ENCODE measurements at regions not wholly inside any gene's neighbourhood (a gene's known extent, or its start where the extent isn't known, plus 50 kb on each side); places are given as distances from the start of the nearest gene placed in this dataset.

DNA sequence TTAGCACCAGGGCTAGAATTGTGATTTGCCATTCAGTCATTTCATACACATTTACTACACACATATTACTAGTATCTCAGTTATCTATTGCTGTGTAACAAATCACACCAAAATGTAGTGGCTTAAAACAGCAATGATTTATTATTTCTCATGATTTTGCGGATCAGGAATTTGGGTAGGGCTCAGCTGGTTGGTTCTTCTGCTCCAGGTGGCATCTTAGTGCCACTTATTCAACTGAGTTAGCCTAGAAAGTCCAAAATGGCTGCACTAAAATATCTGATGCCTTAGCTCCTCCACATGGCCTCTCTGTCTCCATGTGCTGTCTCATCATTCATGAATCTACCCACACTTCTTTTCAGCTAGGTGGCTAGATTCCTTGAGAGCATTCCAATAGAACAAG is 107.1 kb downstream of the ZFP36L2 start:
- H3K36me3 ChIP-seq (ENCODE audit: insufficient read depth, low read length): no peaks in the 10 kb centered on the region
- H3K4me3 ChIP-seq (ENCODE audit: low read length): no peak overlapping the region
- no peaks in the 10 kb centered on the region for H3K27me3 ChIP-seq (ENCODE audit: insufficient read depth, low read length)
- peaks cover 5% of the 10 kb centered on the region for H3K4me1 ChIP-seq (ENCODE audit: insufficient read depth, low read length)
- H3K9me3 ChIP-seq (ENCODE audit: low read length): no peaks in the 10 kb centered on the region
- H2AFZ ChIP-seq (ENCODE audit: low read depth, low read length): no peak overlapping the region

DNA sequence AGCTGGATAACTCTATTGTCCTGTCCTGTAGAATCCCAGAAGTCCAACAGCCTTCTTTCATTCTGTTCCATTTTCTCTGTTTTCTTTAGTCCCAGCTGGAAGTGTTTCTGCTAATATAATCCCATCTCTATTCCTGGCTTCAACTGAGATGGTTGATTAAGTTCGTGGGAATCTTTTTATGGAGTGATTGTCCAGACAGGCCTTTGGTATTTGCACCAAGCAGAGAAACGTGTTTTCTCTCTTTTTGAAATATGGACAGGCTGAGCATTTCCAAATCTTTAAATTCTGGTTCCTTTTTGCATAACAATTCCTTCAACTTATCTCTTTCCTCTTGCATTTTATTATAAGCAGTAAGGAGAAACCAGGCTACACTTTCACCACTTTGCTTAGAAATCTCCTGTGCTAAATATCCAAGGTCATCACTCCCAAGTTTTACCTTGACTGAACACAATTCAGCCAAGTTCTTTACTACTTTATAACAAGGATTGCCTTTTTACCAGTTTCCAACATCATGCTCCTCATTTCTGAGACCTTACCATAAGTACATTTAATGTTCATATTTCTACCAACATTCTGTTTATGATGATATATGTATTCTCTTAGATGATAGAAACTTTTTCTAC is 108.8 kb downstream of the ZFP36L2 start:
- H2AFZ ChIP-seq (ENCODE audit: low read depth, low read length): no peak overlapping the region
- H3K4me1 ChIP-seq (ENCODE audit: insufficient read depth, low read length): no peaks in the 10 kb centered on the region
- peaks cover 3% of the 10 kb centered on the region for H3K9me3 ChIP-seq (ENCODE audit: low read length)
- H3K27me3 ChIP-seq (ENCODE audit: insufficient read depth, low read length): no peaks in the 10 kb centered on the region
- no peak overlapping the region for H3K4me3 ChIP-seq (ENCODE audit: low read length)
- no peaks in the 10 kb centered on the region for H3K36me3 ChIP-seq (ENCODE audit: insufficient read depth, low read length)

DNA sequence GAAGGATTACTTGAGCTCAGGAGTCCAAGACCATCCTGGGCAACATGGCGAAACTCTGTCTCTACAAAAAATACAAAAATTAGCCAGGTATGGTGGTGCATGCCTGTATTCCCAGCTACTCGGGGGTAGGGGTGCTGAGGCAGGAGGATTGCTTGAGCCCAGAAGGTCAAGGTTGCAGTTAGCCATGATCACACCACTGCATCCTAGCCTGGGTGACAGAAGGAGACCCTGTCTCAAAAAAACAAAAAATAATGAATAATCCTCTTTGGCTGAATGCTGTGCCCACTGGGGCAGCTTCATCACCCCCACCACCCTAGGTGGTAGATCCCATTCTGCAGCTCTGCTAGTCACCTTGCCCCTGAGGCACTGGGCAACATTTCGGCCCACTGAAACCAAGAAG is 109.4 kb downstream of the ZFP36L2 start:
- Histone ChIP-seq H3K9me3 (ENCODE audit: low read length) (peaks cover 3% of the 10 kb centered on the region), H3K36me3 (ENCODE audit: insufficient read depth, low read length) (no peaks in the 10 kb centered on the region), H2AFZ (ENCODE audit: low read depth, low read length) (no peak overlapping the region), H3K4me3 (ENCODE audit: low read length) (no peak overlapping the region), H3K27me3 (ENCODE audit: insufficient read depth, low read length) (no peaks in the 10 kb centered on the region), H3K4me1 (ENCODE audit: insufficient read depth, low read length) (no peaks in the 10 kb centered on the region)

DNA sequence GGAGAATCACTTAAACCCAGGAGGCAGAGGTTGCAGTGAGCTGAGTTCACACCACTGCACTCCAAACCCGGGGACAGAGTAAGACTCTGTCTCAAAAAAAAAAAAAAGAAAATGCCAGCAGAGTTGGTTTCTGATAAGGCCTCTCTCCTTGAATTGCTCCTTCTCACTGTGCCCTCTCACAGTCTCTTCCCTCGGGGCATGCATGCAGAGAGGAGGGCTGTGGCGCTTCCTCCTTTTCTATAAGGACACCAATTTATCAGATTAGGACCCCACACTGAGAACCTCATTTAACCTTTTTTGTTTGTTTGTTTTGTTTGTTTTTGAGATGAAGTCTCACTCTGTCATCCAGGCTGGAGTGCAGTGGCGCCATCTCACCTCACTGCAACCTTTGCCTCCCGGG is 110.5 kb downstream of the ZFP36L2 start:
- peaks cover 3% of the 10 kb centered on the region for H3K9me3 ChIP-seq (ENCODE audit: low read length)
- H3K27me3 ChIP-seq (ENCODE audit: insufficient read depth, low read length): no peaks in the 10 kb centered on the region

DNA sequence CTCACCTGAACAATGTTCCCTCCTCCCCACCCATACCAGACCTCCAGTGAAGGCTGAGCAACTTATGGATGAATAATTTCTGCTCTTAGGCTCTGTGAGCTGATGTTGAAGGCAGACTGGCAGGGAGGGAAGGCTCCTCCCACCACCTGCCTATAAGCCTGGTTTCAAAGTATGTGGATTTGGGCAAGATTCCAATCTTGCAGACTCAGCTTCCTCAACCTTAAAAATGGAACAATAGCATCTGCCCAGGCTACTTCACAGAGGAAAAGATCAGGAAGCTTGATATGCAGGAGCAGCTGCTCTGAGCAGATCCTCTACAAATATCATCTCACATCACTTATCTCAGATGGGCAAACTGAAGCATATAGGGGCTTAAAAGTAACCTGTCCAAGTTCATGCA is 112.2 kb downstream of the ZFP36L2 start:
- no peak overlapping the region for H2AFZ ChIP-seq (ENCODE audit: low read depth, low read length)
- no peaks in the 10 kb centered on the region for H3K36me3 ChIP-seq (ENCODE audit: insufficient read depth, low read length)
- peaks cover 12% of the 10 kb centered on the region for H3K4me1 ChIP-seq (ENCODE audit: insufficient read depth, low read length)
- H3K4me3 ChIP-seq (ENCODE audit: low read length): no peak overlapping the region
- H3K27me3 ChIP-seq (ENCODE audit: insufficient read depth, low read length): no peaks in the 10 kb centered on the region
- peaks cover 3% of the 10 kb centered on the region for H3K9me3 ChIP-seq (ENCODE audit: low read length)

More for the DNA sequence above, 110.5 kb downstream of the ZFP36L2 start:
- H2AFZ ChIP-seq (ENCODE audit: low read depth, low read length): no peak overlapping the region
- H3K36me3 ChIP-seq (ENCODE audit: insufficient read depth, low read length): no peaks in the 10 kb centered on the region
- no peaks in the 10 kb centered on the region for H3K4me1 ChIP-seq (ENCODE audit: insufficient read depth, low read length)
- no peak overlapping the region for H3K4me3 ChIP-seq (ENCODE audit: low read length)

DNA sequence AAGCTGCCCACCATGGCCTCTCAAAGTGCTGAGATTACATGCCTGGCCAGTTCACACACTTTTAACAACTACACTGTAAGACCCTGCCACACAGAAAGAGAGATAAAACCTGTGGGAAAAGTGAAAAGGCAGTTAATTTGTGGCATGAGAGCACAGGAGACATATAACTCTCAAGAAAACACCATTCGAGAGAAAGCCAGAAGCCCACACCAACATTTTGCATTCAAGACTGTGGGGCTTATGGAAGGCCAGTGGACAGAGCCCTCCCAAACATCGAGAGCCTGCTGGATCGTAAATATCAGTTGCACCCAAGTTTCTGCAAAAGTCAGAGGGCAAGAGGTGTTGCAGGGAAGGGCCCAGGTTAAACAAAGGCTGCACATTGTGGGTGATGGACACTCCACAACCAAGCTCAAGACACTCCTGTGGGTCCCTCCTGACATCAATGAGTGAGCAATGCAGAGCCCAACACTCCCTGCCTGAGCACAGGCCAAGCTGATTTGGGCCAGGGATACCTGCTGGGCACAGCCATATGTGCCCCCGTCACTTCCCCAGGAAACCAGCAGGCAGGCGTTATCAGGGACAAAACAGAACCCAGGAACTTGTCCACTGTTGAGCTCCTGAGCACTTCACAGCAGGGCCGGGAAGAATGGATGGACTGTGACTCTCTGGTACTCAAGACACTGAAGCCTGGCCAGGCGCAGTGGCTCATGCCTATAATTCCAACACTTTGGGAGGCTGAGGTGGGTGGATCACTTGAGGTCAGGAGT is 114.4 kb downstream of the ZFP36L2 start:
- Histone ChIP-seq H3K36me3 (ENCODE audit: insufficient read depth, low read length) (no peaks in the 10 kb centered on the region), H2AFZ (ENCODE audit: low read depth, low read length) (no peak overlapping the region), H3K9me3 (ENCODE audit: low read length) (peaks cover 3% of the 10 kb centered on the region), H3K27me3 (ENCODE audit: insufficient read depth, low read length) (no peaks in the 10 kb centered on the region), H3K4me3 (ENCODE audit: low read length) (no peak overlapping the region), H3K4me1 (ENCODE audit: insufficient read depth, low read length) (peaks cover 28% of the 10 kb centered on the region)

DNA sequence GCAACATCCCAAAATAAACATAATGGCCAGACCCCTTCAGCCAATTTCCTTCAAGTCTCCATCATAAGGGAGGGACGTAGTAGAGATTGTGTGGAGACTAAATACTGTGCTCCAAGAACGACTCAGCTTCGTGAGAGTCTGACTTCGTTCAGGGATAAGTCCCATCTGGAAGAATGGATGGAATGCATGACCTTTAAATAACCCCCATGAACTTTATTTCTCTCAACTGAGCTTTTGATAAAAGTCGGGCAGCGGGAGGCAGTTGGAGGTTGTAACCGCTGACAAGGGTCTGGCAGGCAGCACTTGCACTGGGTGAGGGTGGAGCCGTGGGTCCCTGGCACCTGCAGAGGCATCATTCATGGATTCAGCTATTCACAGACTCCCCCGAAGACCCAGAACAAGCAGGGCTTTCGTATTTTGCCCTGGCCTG is 115.9 kb downstream of the ZFP36L2 start:
- no peak overlapping the region for H3K4me3 ChIP-seq (ENCODE audit: low read length)
- H3K36me3 ChIP-seq (ENCODE audit: insufficient read depth, low read length): no peaks in the 10 kb centered on the region
- H2AFZ ChIP-seq (ENCODE audit: low read depth, low read length): no peak overlapping the region
- no peaks in the 10 kb centered on the region for H3K27me3 ChIP-seq (ENCODE audit: insufficient read depth, low read length)
- H3K9me3 ChIP-seq (ENCODE audit: low read length): peaks cover 3% of the 10 kb centered on the region
- H3K4me1 ChIP-seq (ENCODE audit: insufficient read depth, low read length): peaks cover 43% of the 10 kb centered on the region

DNA sequence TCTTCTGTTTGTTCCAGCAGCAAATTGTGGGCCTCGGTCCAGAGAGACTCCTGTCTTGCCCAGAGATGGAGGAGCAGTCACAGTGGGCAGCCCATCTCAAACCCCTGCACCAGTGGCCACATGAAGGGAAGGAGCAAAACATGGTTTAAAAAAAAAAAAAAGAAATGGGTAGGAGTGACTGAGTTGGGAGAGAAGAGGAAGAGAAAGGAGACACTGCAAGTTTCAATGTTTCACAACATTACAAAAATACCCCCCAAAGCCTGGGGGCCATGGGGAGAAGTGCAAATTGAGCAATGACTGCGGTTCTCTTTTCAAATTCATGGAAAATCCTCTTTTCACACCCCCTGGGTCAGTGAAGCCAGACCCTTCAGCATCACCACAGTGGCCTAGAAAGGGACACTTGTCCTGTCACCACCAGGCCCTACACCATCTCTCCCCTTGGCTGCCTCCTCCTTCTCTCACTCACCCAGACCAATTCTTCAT is 117.1 kb downstream of the ZFP36L2 start:
- Histone ChIP-seq H2AFZ (ENCODE audit: low read depth, low read length) (no peak overlapping the region), H3K4me1 (ENCODE audit: insufficient read depth, low read length) (peaks cover 44% of the 10 kb centered on the region), H3K4me3 (ENCODE audit: low read length) (no peak overlapping the region), H3K27me3 (ENCODE audit: insufficient read depth, low read length) (no peaks in the 10 kb centered on the region), H3K9me3 (ENCODE audit: low read length) (peaks cover 3% of the 10 kb centered on the region), H3K36me3 (ENCODE audit: insufficient read depth, low read length) (no peaks in the 10 kb centered on the region)

DNA sequence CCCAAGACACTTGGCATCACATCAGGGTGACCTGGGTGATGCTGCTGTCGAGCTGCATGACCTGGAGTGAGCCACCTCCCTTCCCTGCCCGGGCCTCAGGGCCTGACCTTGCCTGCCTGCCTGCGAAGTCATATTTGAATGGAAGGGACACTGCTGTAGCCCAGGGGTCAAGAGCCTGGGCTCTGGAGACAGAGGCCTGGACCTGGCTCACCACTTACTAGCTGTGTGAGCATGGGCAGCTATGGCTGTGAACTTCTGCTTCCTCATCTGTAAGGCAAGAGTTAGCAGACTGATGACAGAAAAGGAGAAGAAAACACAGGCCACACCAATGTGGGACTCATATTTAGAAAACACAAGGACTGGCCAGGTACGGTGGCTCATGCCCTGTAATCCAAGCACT is 118.7 kb downstream of the ZFP36L2 start:
- H3K27me3 ChIP-seq (ENCODE audit: insufficient read depth, low read length): no peaks in the 10 kb centered on the region

DNA sequence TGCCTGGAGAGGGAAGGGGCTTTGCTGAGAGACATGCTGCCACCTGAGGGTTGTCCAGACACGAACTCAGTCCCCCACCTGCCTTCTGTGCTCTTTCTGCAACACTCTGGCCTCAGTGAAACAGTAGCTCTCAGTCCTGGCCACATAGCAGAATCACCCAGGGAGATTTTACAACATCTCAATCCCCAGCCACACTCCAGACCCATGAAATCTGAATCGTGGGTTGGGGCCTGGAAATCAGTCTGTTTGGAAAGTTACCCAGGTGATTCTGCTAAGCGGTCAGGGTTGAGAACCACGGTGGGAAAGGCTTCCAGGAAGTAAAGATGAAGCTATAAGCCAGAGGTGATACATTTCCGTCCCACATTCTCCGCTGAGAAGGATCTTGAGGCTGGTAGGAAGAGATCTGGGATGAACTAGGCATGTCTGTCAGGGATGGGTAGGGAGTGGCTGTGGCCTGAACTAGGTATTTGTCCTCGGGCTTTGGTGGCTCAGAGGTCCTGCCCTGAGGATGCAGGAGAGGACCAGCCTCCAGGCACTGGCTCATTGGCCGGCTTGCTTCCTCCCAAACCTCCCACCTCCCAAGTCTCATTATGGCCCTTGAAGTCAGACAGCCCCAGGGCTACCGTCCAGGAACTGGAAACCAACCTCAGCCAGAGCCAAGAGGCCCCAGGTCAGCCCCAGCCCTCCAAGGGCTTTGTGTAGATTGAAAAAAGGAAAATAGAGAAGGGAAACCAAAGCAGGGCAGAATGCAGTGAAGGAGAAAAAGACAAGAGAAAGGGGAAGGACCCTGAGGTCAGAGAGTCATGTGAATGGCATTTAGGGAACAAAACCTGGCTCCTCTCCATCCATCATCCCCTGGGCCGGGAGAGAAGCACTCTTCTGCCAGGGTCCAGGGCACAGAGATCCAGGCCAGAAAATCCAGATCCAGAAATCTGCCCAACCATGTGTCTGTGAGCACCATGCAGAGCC is 119.6 kb downstream of the ZFP36L2 start:
- Histone ChIP-seq H3K9me3 (ENCODE audit: low read length) (no peaks in the 10 kb centered on the region), H2AFZ (ENCODE audit: low read depth, low read length) (no peak overlapping the region), H3K4me1 (ENCODE audit: insufficient read depth, low read length) (peaks cover 61% of the 10 kb centered on the region), H3K4me3 (ENCODE audit: low read length) (no peak overlapping the region), H3K36me3 (ENCODE audit: insufficient read depth, low read length) (no peaks in the 10 kb centered on the region), H3K27me3 (ENCODE audit: insufficient read depth, low read length) (no peaks in the 10 kb centered on the region)

More for the DNA sequence above, 118.7 kb downstream of the ZFP36L2 start:
- Histone ChIP-seq H3K9me3 (ENCODE audit: low read length) (no peaks in the 10 kb centered on the region), H3K4me3 (ENCODE audit: low read length) (peak overlapping the region; percentile 2), H2AFZ (ENCODE audit: low read depth, low read length) (no peak overlapping the region), H3K36me3 (ENCODE audit: insufficient read depth, low read length) (no peaks in the 10 kb centered on the region), H3K4me1 (ENCODE audit: insufficient read depth, low read length) (peaks cover 52% of the 10 kb centered on the region)

DNA sequence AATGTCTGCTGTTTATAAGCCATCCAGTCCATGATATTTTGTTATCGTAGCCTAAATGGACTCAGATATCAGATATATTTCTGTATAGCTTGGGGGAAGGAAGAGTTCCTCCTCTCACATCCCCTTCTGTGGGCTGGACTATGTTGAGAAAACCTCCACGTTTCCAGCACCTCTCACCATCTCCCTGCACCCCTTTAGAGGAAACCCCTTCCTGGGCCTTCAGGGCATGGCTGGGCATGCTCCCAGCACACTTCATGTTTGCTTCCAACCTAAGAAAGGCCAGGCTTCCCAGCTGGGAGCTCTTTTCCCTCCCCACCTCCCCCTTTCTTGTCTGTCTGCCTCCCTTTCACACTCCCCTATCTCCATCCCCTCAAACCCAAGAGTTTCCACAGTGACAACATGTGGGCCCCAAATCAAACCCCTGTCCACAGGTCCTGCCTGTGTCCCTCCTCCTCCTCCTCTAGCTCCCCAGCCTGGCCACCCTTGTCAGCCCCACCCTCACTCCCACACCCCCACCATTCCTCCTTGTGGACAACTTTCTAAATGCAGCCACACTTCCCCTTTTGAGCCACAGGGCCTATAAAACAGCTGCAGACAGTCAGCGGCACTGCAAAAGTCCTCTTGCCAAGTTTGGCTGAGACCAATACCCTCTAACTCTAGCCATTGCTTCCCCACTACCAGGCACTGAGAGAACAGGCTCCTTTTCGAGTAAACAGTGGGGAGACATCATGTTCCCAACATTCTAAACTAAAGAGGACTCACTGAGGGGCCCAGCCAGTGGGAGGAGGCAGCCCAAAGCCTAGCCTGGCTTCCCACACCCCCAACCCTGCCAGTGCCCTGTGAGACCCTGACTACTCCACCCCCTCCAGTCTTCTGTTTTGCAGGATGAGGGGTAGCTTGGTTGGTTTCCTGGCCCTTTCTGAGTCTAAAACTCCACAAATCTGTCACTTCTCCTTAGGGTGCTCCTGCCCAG is 120.5 kb downstream of the ZFP36L2 start:
- H3K4me1 ChIP-seq (ENCODE audit: insufficient read depth, low read length): peaks cover 70% of the 10 kb centered on the region
- no peaks in the 10 kb centered on the region for H3K27me3 ChIP-seq (ENCODE audit: insufficient read depth, low read length)

DNA sequence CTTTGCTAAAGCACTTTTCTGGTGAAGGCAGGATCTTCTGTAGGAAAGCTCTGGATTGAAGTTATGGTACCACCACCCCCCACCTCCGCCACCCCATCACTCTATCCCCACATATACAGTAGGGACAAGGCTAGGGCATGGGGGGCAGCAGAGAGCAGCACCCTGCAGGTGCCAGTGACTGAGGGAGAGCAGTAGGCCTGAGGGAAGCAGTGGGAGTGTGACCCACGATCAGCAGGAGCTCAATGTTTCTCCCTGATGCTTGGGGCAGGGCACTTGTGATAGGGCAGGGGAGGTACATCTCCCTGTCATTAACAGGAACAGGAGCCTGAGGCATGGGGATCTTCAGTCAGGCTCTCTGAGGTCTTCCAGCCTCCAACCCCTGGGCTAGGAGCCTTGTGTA is 121.6 kb downstream of the ZFP36L2 start:
- Histone ChIP-seq H3K9me3 (ENCODE audit: low read length) (no peaks in the 10 kb centered on the region), H3K4me1 (ENCODE audit: insufficient read depth, low read length) (peaks cover 65% of the 10 kb centered on the region), H3K36me3 (ENCODE audit: insufficient read depth, low read length) (no peaks in the 10 kb centered on the region), H3K27me3 (ENCODE audit: insufficient read depth, low read length) (no peaks in the 10 kb centered on the region), H2AFZ (ENCODE audit: low read depth, low read length) (no peak overlapping the region), H3K4me3 (ENCODE audit: low read length) (no peak overlapping the region)

More for the DNA sequence above, 120.5 kb downstream of the ZFP36L2 start:
- H2AFZ ChIP-seq (ENCODE audit: low read depth, low read length): no peak overlapping the region
- H3K9me3 ChIP-seq (ENCODE audit: low read length): no peaks in the 10 kb centered on the region
- no peak overlapping the region for H3K4me3 ChIP-seq (ENCODE audit: low read length)
- no peaks in the 10 kb centered on the region for H3K36me3 ChIP-seq (ENCODE audit: insufficient read depth, low read length)
